Gastrocnemius medialis (tissue), 4 donors: ENCODE measurements at regions not wholly inside any gene's neighbourhood (a gene's known extent, or its start where the extent isn't known, plus 50 kb on each side); places are given as distances from the start of the nearest gene placed in this dataset.

ENCODE experiments used
- CTCF ChIP-seq, 5 experiments: fragments of 450-650 bp in 3 of 5; fragments of 200-600 bp in 2 of 5; sonication (generic) in 2 of 5; IDR thresholded peaks in 4 of 5; conservative IDR thresholded peaks in 1 of 5; 1 replicate in 4 of 5; 2 replicates in 1 of 5; pipeline ENCODE4 v1.5.1; 2016 to 2019; ENCODE audit warnings: antibody characterized with exemption in 5 of 5, mild to moderate bottlenecking in 3 of 5, moderate library complexity in 3 of 5
- POLR2A ChIP-seq, 2 donors: fragments of 450-650 bp; IDR thresholded peaks; one replicate each; pipeline ENCODE4 v1.6.1; 2017; ENCODE audit warnings: antibody characterized with exemption in 2 of 2, mild to moderate bottlenecking in 2 of 2, moderate library complexity in 2 of 2

- TF ChIP-seq CTCF (IDR thresholded peaks at IDR 0.05 in 4 of 5, conservative IDR thresholded peaks at IDR 0.05 in 1 of 5) (no peak), POLR2A (IDR thresholded peaks at IDR 0.05) (no peak)
These were observed 97.9 kb upstream of the CPEB4 start for GRCh38 chr5:173790177-173790719.
